ENCODE measurements at regions not wholly inside any gene's neighbourhood (a gene's known extent, or its start where the extent isn't known, plus 50 kb on each side); places are given as distances from the start of the nearest gene placed in this dataset.

DNA sequence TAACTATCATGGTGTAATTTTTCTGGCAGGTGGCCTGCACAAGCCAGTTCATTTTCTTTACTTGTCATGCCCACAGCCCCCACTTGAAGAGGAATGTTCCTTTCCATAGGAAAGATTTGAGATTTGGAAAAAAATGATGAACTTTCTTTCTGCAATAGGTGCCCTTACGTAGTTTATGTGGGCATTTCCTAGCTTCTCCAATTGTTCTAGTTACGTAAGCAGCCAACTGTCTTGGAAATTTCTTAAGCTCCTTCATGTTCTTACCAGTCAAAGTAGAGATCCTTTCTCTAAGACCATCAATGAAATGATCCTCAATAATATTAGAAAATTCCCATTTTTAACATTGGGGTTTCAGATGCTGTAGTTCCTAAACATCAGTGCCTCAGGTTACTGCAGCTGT, 109.5 kb upstream of the F3 start:
- TF ChIP-seq GLIS3 (CRISPR knock-in tag; IDR thresholded peaks at IDR 0.05) = no peak
- no peak for TF ChIP-seq CSDC2 (CRISPR knock-in tag; IDR thresholded peaks at IDR 0.05)
- no peak for TF ChIP-seq ZFP30 (CRISPR knock-in tag; IDR thresholded peaks at IDR 0.05)
- no peak for TF ChIP-seq ISL1 (CRISPR knock-in tag; IDR thresholded peaks at IDR 0.05)
- no peak for ATAC-seq

GRCh38 chr1:94650301-94650700, 108.7 kb upstream of the F3 start:
- TF ChIP-seq ARNTL (CRISPR knock-in tag; IDR thresholded peaks at IDR 0.05; ENCODE audit: borderline replicate concordance, low read depth) (no peak), ZNF565 (CRISPR knock-in tag; conservative IDR thresholded peaks at IDR 0.05; ENCODE audit: low read depth) (no peak), ISL1 (CRISPR knock-in tag; IDR thresholded peaks at IDR 0.05) (no peak), TCF4 (CRISPR knock-in tag; IDR thresholded peaks at IDR 0.05; ENCODE audit: borderline replicate concordance) (no peak), ZFP3 (CRISPR knock-in tag; IDR thresholded peaks at IDR 0.05) (no peak), ZNF8 (CRISPR knock-in tag; IDR thresholded peaks at IDR 0.05) (no peak), CSRNP3 (CRISPR knock-in tag; IDR thresholded peaks at IDR 0.05) (no peak), CSDC2 (CRISPR knock-in tag; IDR thresholded peaks at IDR 0.05) (no peak), CREB5 (CRISPR knock-in tag; IDR thresholded peaks at IDR 0.05; ENCODE audit: low read depth) (no peak), RARB (CRISPR knock-in tag; IDR thresholded peaks at IDR 0.05) (no peak), ZNF70 (CRISPR knock-in tag; IDR thresholded peaks at IDR 0.05) (no peak), ZC3H10 (CRISPR knock-in tag; IDR thresholded peaks at IDR 0.05) (no peak), ESRRG (CRISPR knock-in tag; IDR thresholded peaks at IDR 0.05) (no peak)
- ATAC-seq = no peak

DNA sequence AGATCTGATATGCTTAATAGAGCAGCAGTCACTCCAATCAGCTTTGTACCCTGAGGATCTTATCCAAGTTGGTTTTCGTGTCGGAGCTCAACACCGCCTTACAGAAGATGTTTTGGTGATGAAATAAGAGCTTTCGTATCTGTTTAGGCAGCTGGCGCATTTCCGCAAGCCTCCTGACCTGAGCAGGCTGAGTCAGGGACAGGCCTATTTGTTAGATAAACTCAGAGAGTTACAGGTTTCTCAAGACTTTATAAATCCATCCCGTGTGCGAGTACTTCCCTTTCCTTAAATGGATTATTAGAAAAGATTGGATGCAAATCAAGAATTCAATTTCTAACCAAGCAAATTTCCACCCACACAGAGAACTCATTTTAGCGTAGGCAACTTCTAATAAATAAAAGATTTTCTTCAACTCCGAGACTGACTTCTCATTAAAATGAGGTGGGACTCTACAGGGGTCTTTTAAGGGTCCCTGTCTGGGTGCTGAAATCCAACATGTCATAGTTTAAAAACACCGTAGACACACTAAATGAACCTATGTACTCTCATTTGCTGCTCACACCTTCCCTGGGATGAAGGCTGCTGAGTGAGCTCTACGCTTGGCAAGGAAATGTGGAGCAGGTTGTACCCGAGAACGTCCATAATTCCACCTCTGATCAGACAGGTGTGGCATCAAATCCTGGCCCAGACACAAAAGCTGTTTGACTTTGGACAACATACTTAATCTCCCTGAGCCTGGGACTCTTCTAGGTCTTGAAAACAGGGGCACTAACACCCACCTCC, 106.9 kb upstream of the F3 start:
- ATAC-seq = peak; percentile 97
- TF ChIP-seq, protein P1, sequence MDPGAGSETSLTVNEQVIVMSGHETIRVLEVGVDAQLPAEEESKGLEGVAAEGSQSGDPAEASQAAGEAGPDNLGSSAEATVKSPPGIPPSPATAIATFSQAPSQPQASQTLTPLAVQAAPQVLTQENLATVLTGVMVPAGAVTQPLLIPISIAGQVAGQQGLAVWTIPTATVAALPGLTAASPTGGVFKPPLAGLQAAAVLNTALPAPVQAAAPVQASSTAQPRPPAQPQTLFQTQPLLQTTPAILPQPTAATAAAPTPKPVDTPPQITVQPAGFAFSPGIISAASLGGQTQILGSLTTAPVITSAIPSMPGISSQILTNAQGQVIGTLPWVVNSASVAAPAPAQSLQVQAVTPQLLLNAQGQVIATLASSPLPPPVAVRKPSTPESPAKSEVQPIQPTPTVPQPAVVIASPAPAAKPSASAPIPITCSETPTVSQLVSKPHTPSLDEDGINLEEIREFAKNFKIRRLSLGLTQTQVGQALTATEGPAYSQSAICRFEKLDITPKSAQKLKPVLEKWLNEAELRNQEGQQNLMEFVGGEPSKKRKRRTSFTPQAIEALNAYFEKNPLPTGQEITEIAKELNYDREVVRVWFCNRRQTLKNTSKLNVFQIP (CRISPR knock-in tag; IDR thresholded peaks at IDR 0.05; ENCODE audit: borderline replicate concordance, low read depth) = no peak
- TF ChIP-seq ZFP30 (CRISPR knock-in tag; IDR thresholded peaks at IDR 0.05) (no peak), TOX (CRISPR knock-in tag; IDR thresholded peaks at IDR 0.05; ENCODE audit: borderline replicate concordance) (peak; percentile 25; the same call in 1 of the 2 replicates), RARB (CRISPR knock-in tag; IDR thresholded peaks at IDR 0.05) (no peak), TCF4 (CRISPR knock-in tag; IDR thresholded peaks at IDR 0.05; ENCODE audit: borderline replicate concordance) (no peak), ISL1 (CRISPR knock-in tag; IDR thresholded peaks at IDR 0.05) (peak; percentile 80), ZC3H10 (CRISPR knock-in tag; IDR thresholded peaks at IDR 0.05) (peak; percentile 36; the same call in 1 of the 2 replicates)
- TF ChIP-seq, protein P2, sequence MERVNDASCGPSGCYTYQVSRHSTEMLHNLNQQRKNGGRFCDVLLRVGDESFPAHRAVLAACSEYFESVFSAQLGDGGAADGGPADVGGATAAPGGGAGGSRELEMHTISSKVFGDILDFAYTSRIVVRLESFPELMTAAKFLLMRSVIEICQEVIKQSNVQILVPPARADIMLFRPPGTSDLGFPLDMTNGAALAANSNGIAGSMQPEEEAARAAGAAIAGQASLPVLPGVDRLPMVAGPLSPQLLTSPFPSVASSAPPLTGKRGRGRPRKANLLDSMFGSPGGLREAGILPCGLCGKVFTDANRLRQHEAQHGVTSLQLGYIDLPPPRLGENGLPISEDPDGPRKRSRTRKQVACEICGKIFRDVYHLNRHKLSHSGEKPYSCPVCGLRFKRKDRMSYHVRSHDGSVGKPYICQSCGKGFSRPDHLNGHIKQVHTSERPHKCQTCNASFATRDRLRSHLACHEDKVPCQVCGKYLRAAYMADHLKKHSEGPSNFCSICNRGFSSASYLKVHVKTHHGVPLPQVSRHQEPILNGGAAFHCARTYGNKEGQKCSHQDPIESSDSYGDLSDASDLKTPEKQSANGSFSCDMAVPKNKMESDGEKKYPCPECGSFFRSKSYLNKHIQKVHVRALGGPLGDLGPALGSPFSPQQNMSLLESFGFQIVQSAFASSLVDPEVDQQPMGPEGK (CRISPR knock-in tag; IDR thresholded peaks at IDR 0.05; ENCODE audit: borderline replicate concordance) = no peak; the same call in 1 of the 2 replicates

- no peak for TF ChIP-seq ZC3H10 (CRISPR knock-in tag; IDR thresholded peaks at IDR 0.05)
- no peak for TF ChIP-seq RARB (CRISPR knock-in tag; IDR thresholded peaks at IDR 0.05)
- TF ChIP-seq ESRRG (CRISPR knock-in tag; IDR thresholded peaks at IDR 0.05) = no peak
- TF ChIP-seq ISL1 (CRISPR knock-in tag; IDR thresholded peaks at IDR 0.05) = no peak
- no peak for TF ChIP-seq PPARA (CRISPR knock-in tag; IDR thresholded peaks at IDR 0.05; ENCODE audit: borderline replicate concordance)
- TF ChIP-seq, protein P3, sequence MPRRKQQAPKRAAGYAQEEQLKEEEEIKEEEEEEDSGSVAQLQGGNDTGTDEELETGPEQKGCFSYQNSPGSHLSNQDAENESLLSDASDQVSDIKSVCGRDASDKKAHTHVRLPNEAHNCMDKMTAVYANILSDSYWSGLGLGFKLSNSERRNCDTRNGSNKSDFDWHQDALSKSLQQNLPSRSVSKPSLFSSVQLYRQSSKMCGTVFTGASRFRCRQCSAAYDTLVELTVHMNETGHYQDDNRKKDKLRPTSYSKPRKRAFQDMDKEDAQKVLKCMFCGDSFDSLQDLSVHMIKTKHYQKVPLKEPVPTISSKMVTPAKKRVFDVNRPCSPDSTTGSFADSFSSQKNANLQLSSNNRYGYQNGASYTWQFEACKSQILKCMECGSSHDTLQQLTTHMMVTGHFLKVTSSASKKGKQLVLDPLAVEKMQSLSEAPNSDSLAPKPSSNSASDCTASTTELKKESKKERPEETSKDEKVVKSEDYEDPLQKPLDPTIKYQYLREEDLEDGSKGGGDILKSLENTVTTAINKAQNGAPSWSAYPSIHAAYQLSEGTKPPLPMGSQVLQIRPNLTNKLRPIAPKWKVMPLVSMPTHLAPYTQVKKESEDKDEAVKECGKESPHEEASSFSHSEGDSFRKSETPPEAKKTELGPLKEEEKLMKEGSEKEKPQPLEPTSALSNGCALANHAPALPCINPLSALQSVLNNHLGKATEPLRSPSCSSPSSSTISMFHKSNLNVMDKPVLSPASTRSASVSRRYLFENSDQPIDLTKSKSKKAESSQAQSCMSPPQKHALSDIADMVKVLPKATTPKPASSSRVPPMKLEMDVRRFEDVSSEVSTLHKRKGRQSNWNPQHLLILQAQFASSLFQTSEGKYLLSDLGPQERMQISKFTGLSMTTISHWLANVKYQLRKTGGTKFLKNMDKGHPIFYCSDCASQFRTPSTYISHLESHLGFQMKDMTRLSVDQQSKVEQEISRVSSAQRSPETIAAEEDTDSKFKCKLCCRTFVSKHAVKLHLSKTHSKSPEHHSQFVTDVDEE (CRISPR knock-in tag; IDR thresholded peaks at IDR 0.05) = no peak
- no peak for TF ChIP-seq SNAI2 (CRISPR knock-in tag; IDR thresholded peaks at IDR 0.05)
- 0 out of 3 replicates have a peak, but pooled peaks have one; percentile 7 for ATAC-seq
Measured at GRCh38 chr1:94646786-94647555, 105.4 kb upstream of the F3 start.
